IPS-18a (cell line): ENCODE measurements at regions not wholly inside any gene's neighbourhood (a gene's known extent, or its start where the extent isn't known, plus 50 kb on each side); places are given as distances from the start of the nearest gene placed in this dataset.

Experiments
- H3K27ac ChIP-seq: one replicate; pipeline ENCODE4 v1.5.1; 2013; ENCODE audit warnings: low read length
- H3K27me3 ChIP-seq: one replicate; pipeline ENCODE4 v1.6.1; 2013; ENCODE audit warnings: mild to moderate bottlenecking, low read length; ENCODE audit not compliant: control insufficient read depth, insufficient read depth
- H3K36me3 ChIP-seq: one replicate; pipeline ENCODE4 v1.6.1; 2013; ENCODE audit warnings: low read depth, low read length; ENCODE audit not compliant: control insufficient read depth
- H3K4me1 ChIP-seq: one replicate; pipeline ENCODE4 v1.6.1; 2013; ENCODE audit warnings: low read depth, low read length; ENCODE audit not compliant: control insufficient read depth
- H3K4me3 ChIP-seq: one replicate; pipeline ENCODE4 v1.5.1; 2013; ENCODE audit warnings: low read length
- H3K9ac ChIP-seq: one replicate; pipeline ENCODE4 v1.6.1; 2013; ENCODE audit warnings: mild to moderate bottlenecking, low read length, moderate library complexity
- H3K9me3 ChIP-seq: one replicate; pipeline ENCODE4 v1.6.1; 2013; ENCODE audit warnings: low read depth, low read length; ENCODE audit not compliant: control insufficient read depth

- no peaks in the 10 kb centered on the region for H3K9me3 ChIP-seq
- H3K27ac ChIP-seq, result no peak overlapping the region
- H3K9ac ChIP-seq, result no peak overlapping the region
- H3K4me3 ChIP-seq, result no peak overlapping the region
- no peaks in the 10 kb centered on the region for H3K27me3 ChIP-seq
- H3K36me3 ChIP-seq, result no peaks in the 10 kb centered on the region
- peaks cover 14% of the 10 kb centered on the region for H3K4me1 ChIP-seq
Measured at GRCh38 chr9:109906766-109907382, 126.9 kb downstream of the PALM2AKAP2 start.

GRCh38 chr9:109907400-109907799 lies 127.4 kb downstream of the PALM2AKAP2 start:
- H3K9ac ChIP-seq, result no peak overlapping the region
- no peaks in the 10 kb centered on the region for H3K9me3 ChIP-seq
- no peaks in the 10 kb centered on the region for H3K27me3 ChIP-seq
- no peak overlapping the region for H3K27ac ChIP-seq
- no peak overlapping the region for H3K4me3 ChIP-seq
- H3K4me1 ChIP-seq, result peaks cover 19% of the 10 kb centered on the region
- H3K36me3 ChIP-seq, result no peaks in the 10 kb centered on the region

GRCh38 chr9:109907810-109908458 lies 127.9 kb downstream of the PALM2AKAP2 start:
- H3K9ac ChIP-seq, result no peak overlapping the region
- H3K27ac ChIP-seq, result no peak overlapping the region
- H3K4me1 ChIP-seq, result peaks cover 21% of the 10 kb centered on the region
- H3K36me3 ChIP-seq, result no peaks in the 10 kb centered on the region
- H3K9me3 ChIP-seq, result no peaks in the 10 kb centered on the region
- H3K4me3 ChIP-seq, result no peak overlapping the region
- H3K27me3 ChIP-seq, result no peaks in the 10 kb centered on the region

GRCh38 chr9:109908459-109909390 lies 128.7 kb downstream of the PALM2AKAP2 start:
- H3K4me1 ChIP-seq, result peaks cover 21% of the 10 kb centered on the region
- no peak overlapping the region for H3K4me3 ChIP-seq
- no peaks in the 10 kb centered on the region for H3K27me3 ChIP-seq
- no peaks in the 10 kb centered on the region for H3K9me3 ChIP-seq
- no peak overlapping the region for H3K27ac ChIP-seq
- H3K36me3 ChIP-seq, result no peaks in the 10 kb centered on the region
- H3K9ac ChIP-seq, result no peak overlapping the region

GRCh38 chr9:109910671-109911518 lies 130.9 kb downstream of the PALM2AKAP2 start:
- Histone ChIP-seq H3K4me1 (peaks cover 21% of the 10 kb centered on the region), H3K27me3 (no peaks in the 10 kb centered on the region), H3K27ac (no peak overlapping the region), H3K9ac (no peak overlapping the region), H3K9me3 (no peaks in the 10 kb centered on the region), H3K4me3 (no peak overlapping the region), H3K36me3 (no peaks in the 10 kb centered on the region)

GRCh38 chr9:109912082-109912582 lies 132.1 kb downstream of the PALM2AKAP2 start:
- Histone ChIP-seq H3K36me3 (no peaks in the 10 kb centered on the region), H3K4me1 (peaks cover 19% of the 10 kb centered on the region), H3K27ac (no peak overlapping the region), H3K27me3 (no peaks in the 10 kb centered on the region), H3K4me3 (no peak overlapping the region), H3K9ac (no peak overlapping the region), H3K9me3 (no peaks in the 10 kb centered on the region)

GRCh38 chr9:109912726-109913460 lies 132.9 kb downstream of the PALM2AKAP2 start:
- Histone ChIP-seq H3K4me1 (peaks cover 16% of the 10 kb centered on the region), H3K27ac (no peak overlapping the region), H3K4me3 (no peak overlapping the region), H3K36me3 (no peaks in the 10 kb centered on the region), H3K27me3 (no peaks in the 10 kb centered on the region), H3K9ac (no peak overlapping the region), H3K9me3 (no peaks in the 10 kb centered on the region)

GRCh38 chr9:109913461-109913810 lies 133.4 kb downstream of the PALM2AKAP2 start:
- H3K4me1 ChIP-seq, result peaks cover 16% of the 10 kb centered on the region
- no peaks in the 10 kb centered on the region for H3K36me3 ChIP-seq
- H3K9me3 ChIP-seq, result no peaks in the 10 kb centered on the region
- no peak overlapping the region for H3K4me3 ChIP-seq
- H3K27me3 ChIP-seq, result no peaks in the 10 kb centered on the region
- H3K27ac ChIP-seq, result no peak overlapping the region
- no peak overlapping the region for H3K9ac ChIP-seq

- no peak overlapping the region for H3K27ac ChIP-seq
Measured at GRCh38 chr9:109914280-109915027, 134.5 kb downstream of the PALM2AKAP2 start.

GRCh38 chr9:109916316-109916715 lies 136.3 kb downstream of the PALM2AKAP2 start:
- H3K4me3 ChIP-seq, result no peak overlapping the region
- H3K9ac ChIP-seq, result no peak overlapping the region
- H3K27ac ChIP-seq, result no peak overlapping the region
- H3K4me1 ChIP-seq, result peaks cover 12% of the 10 kb centered on the region
- no peaks in the 10 kb centered on the region for H3K9me3 ChIP-seq
- no peaks in the 10 kb centered on the region for H3K36me3 ChIP-seq
- H3K27me3 ChIP-seq, result no peaks in the 10 kb centered on the region

More at GRCh38 chr9:109914280-109915027, 134.5 kb downstream of the PALM2AKAP2 start:
- Histone ChIP-seq H3K36me3 (no peaks in the 10 kb centered on the region), H3K4me3 (no peak overlapping the region), H3K27me3 (no peaks in the 10 kb centered on the region), H3K9ac (no peak overlapping the region), H3K9me3 (no peaks in the 10 kb centered on the region), H3K4me1 (peaks cover 16% of the 10 kb centered on the region)
